K562 (cell line): ENCODE measurements at regions not wholly inside any gene's neighbourhood (a gene's known extent, or its start where the extent isn't known, plus 50 kb on each side); places are given as distances from the start of the nearest gene placed in this dataset.

Experiments used
- ATAC-seq: fragments of 200-7000 bp; cut with Tn5 transposase; 3 replicates; pipeline ENCODE4 v1.9.1; 2020; ENCODE audit warnings: moderate library complexity
- BruUV-seq: library from RNA; stranded (reverse); fragments of 400-500 nt; replicated peaks from 2 replicates; lab custom pipeline; 2021; lab: Mats Ljungman, UMichigan
- CTCF ChIA-PET: fragments of 300-600 bp; formaldehyde crosslinking; extraction: SDS; loops from one replicate; lab custom pipeline; 2021; ENCODE audit warnings: low intra/inter-chr PET ratio; lab: Yijun Ruan, JAX
- POLR2A ChIA-PET: fragments of 300-600, 350-650 bp; sonication (Branson Sonifier 250); formaldehyde crosslinking; extraction: SDS; loops from one replicate; lab custom pipeline; 2021; ENCODE audit warnings: antibody characterized with exemption, inconsistent platforms; lab: Yijun Ruan, JAX
- DNase-seq, 4 experiments: peaks; one replicate each; pipeline versions ENCODE4 v3.0.0 to v3.0.0-alpha.2; 2011 to 2018; ENCODE audit warnings: low spot score in 3 of 4, mixed read lengths in 3 of 4; ENCODE audit errors: extremely low read depth in 1 of 4
- FAIRE-seq: peaks from 2 replicates; lab custom pipeline; 2011; peaks lifted over from hg19 to GRCh38; lab: Jason Lieb, UNC
- H2AFZ ChIP-seq: 2 replicates; pipeline ENCODE4 v1.6.0; 2011; ENCODE audit warnings: low read depth, low read length, control low read depth, inconsistent platforms
- H3K27ac ChIP-seq: fragments of 200-600 bp; 3 replicates; pipeline ENCODE4 v1.8.0; 2011; ENCODE audit warnings: low read depth, mild to moderate bottlenecking, control low read depth, inconsistent platforms, low read length, moderate library complexity, mixed read lengths; ENCODE audit errors: extremely low read depth
- H3K27me3 ChIP-seq, 2 experiments: fragments of 300-600 bp in 1 of 2; 2 replicates in 1 of 2; 3 replicates in 1 of 2; pipeline versions ENCODE4 v1.6.0 to v1.8.0; 2011; ENCODE audit warnings: inconsistent platforms in 2 of 2, low read length in 2 of 2, mild to moderate bottlenecking in 1 of 2, mixed read lengths in 1 of 2, moderate library complexity in 1 of 2; ENCODE audit not compliant: control insufficient read depth in 2 of 2, insufficient read depth in 2 of 2
- H3K36me3 ChIP-seq: fragments of 300-600 bp; 3 replicates; pipeline ENCODE4 v1.8.0; 2011; ENCODE audit warnings: mild to moderate bottlenecking, low read length, inconsistent platforms; ENCODE audit not compliant: control insufficient read depth, insufficient read depth
- H3K4me1 ChIP-seq, 2 experiments: fragments of 200-600 bp in 1 of 2; replicated peaks in 1 of 2; 2 replicates in 1 of 2; 3 replicates in 1 of 2; pipeline versions ENCODE4 v1.5.1 to v1.8.0; 2011; ENCODE audit warnings: inconsistent platforms in 2 of 2, low read length in 2 of 2, mild to moderate bottlenecking in 1 of 2, mixed read lengths in 1 of 2, moderate library complexity in 1 of 2; ENCODE audit not compliant: control insufficient read depth in 2 of 2, insufficient read depth in 2 of 2
- H3K4me2 ChIP-seq: 2 replicates; pipeline ENCODE4 v1.6.1; 2011; ENCODE audit warnings: low read length, control low read depth, inconsistent platforms, mixed read lengths; ENCODE audit not compliant: insufficient read depth
- H3K4me3 ChIP-seq: fragments of 200-600 bp; sonication (generic), shearing (Covaris generic); 2 replicates; pipeline ENCODE4 v1.5.1; 2016; ENCODE audit warnings: control low read depth, inconsistent platforms
- H3K79me2 ChIP-seq: fragments of 200-600 bp; 3 replicates; pipeline ENCODE4 v1.8.0; 2011; ENCODE audit warnings: low read length, inconsistent platforms; ENCODE audit not compliant: control insufficient read depth, insufficient read depth
- H3K9ac ChIP-seq, 2 experiments: 2 replicates each; pipeline versions ENCODE4 v1.6.0 to v1.6.1; 2011; ENCODE audit warnings: low read depth in 2 of 2, low read length in 2 of 2, control low read depth in 1 of 2, inconsistent platforms in 1 of 2, mild to moderate bottlenecking in 1 of 2, mixed read lengths in 1 of 2; ENCODE audit not compliant: insufficient read depth in 1 of 2
- H3K9me1 ChIP-seq: one replicate; pipeline ENCODE4 v1.6.0; 2011; ENCODE audit warnings: inconsistent platforms, mild to moderate bottlenecking, low read length, moderate library complexity; ENCODE audit not compliant: control insufficient read depth, insufficient read depth
- H3K9me3 ChIP-seq: replicated peaks from 2 replicates; pipeline ENCODE4 v1.5.1; 2011; ENCODE audit warnings: low read depth, low read length, inconsistent platforms; ENCODE audit not compliant: control insufficient read depth, insufficient read depth
- H4K20me1 ChIP-seq: replicated peaks from 2 replicates; pipeline ENCODE4 v1.6.1; 2011; ENCODE audit warnings: low read length, inconsistent platforms, mixed read lengths; ENCODE audit not compliant: control insufficient read depth, insufficient read depth
- ARID2 ChIP-seq: fragments of 450-650 bp; IDR thresholded peaks from 2 replicates; pipeline ENCODE4 v1.6.1; 2017; ENCODE audit warnings: antibody characterized with exemption, mild to moderate bottlenecking
- BACH1 ChIP-seq: fragments of 200-800 bp; sonication (Bioruptor generic); IDR thresholded peaks from 2 replicates; pipeline ENCODE4 v1.6.1; 2016; ENCODE audit warnings: missing genetic modification characterization, missing compliant biosample characterization
- BMI1 ChIP-seq: fragments of 150-350 bp; IDR thresholded peaks from 2 replicates; pipeline ENCODE4 v1.6.1; 2014; ENCODE audit warnings: low read length
- DIDO1 ChIP-seq: fragments of 450-650 bp; IDR thresholded peaks from 2 replicates; pipeline ENCODE4 v1.6.1; 2016; ENCODE audit warnings: low read depth, missing biosample characterization, missing genetic modification characterization
- KDM2B ChIP-seq: fragments of 250-450 bp; sonication (Bioruptor Pico); IDR thresholded peaks from 2 replicates; pipeline ENCODE4 v1.8.0; 2021; ENCODE audit warnings: mild to moderate bottlenecking, moderate library complexity
- KLF10 ChIP-seq: fragments of 250-450 bp; sonication (Bioruptor Pico); IDR thresholded peaks from 2 replicates; pipeline ENCODE4 v1.6.1; 2021; ENCODE audit warnings: matching md5 sums
- PML ChIP-seq: IDR thresholded peaks from 2 replicates; pipeline ENCODE4 v1.6.1; 2012; ENCODE audit warnings: low read length, inconsistent platforms
- RBM15 ChIP-seq: fragments of 200-400 bp; formaldehyde crosslinking; IDR thresholded peaks from 2 replicates; pipeline ENCODE4 v1.6.1; 2018; ENCODE audit warnings: mild to moderate bottlenecking, low read length, moderate library complexity; ENCODE audit not compliant: insufficient read depth
- TAF9B ChIP-seq: fragments of 450-650 bp; IDR thresholded peaks from 2 replicates; pipeline ENCODE4 v1.6.1; 2018; ENCODE audit warnings: mild to moderate bottlenecking; ENCODE audit not compliant: partially characterized antibody
- ZKSCAN3 ChIP-seq: fragments of 250-450 bp; sonication (Bioruptor Pico); IDR thresholded peaks from 2 replicates; pipeline ENCODE4 v1.4.0; 2020
- ZNF197 ChIP-seq: fragments of 200-800 bp; sonication (Bioruptor generic); IDR thresholded peaks from 2 replicates; pipeline ENCODE4 v1.6.1; 2016; ENCODE audit warnings: low read depth, missing genetic modification characterization, missing compliant biosample characterization
- ZNF324 ChIP-seq: fragments of 250-450 bp; sonication (Bioruptor Pico); IDR thresholded peaks from 2 replicates; pipeline ENCODE4 v1.4.0; 2020; ENCODE audit warnings: mild to moderate bottlenecking
- ZNF347 ChIP-seq: fragments of 450-650 bp; formaldehyde crosslinking; IDR thresholded peaks from 2 replicates; pipeline ENCODE4 v1.4.0; 2020; ENCODE audit warnings: low read depth, mild to moderate bottlenecking, moderate library complexity
- ZNF695 ChIP-seq: fragments of 450-650 bp; formaldehyde crosslinking; IDR thresholded peaks from 2 replicates; pipeline ENCODE4 v1.4.0; 2020; ENCODE audit warnings: mild to moderate bottlenecking, moderate library complexity
- ZNF717 ChIP-seq: fragments of 250-450 bp; sonication (Bioruptor Pico); IDR thresholded peaks from 2 replicates; pipeline ENCODE4 v1.5.0; 2021
- ZZZ3 ChIP-seq: fragments of 450-650 bp; IDR thresholded peaks from 2 replicates; pipeline ENCODE4 v1.6.1; 2016; ENCODE audit warnings: antibody characterized with exemption, mild to moderate bottlenecking, moderate library complexity
- WGBS: fragments of 100-300 bp; shearing (Covaris generic); methylation state at CpG from one replicate; pipeline ENCODE4 v1.1.6; 2016; ENCODE audit warnings: low coverage, mixed read lengths; ENCODE audit not compliant: insufficient coverage; ENCODE audit errors: missing lambda C conversion rate; 5-methylcytosine and 5-hydroxymethylcytosine counted together
- in situ Hi-C: fragments of 300-500 bp; cut with MboI; formaldehyde crosslinking; loops from 4 replicates; pipeline ENCODE4 v1.15.0; 2018; ENCODE audit warnings: inconsistent platforms, mixed read lengths
- intact Hi-C: fragments of 100-400 bp; cut with micrococcal nuclease; formaldehyde crosslinking; loops from 2 replicates; pipeline ENCODE4 v1.14.2; 2022
- TF ChIP-seq, protein P1 (sequence below): fragments of 450-650 bp; conservative IDR thresholded peaks from 2 replicates; pipeline ENCODE4 v1.6.1; 2016; ENCODE audit warnings: missing genetic modification characterization, low read depth, mild to moderate bottlenecking, missing compliant biosample characterization, moderate library complexity
- TF ChIP-seq, protein P2 (sequence below): fragments of 450-650 bp; IDR thresholded peaks from 2 replicates; pipeline ENCODE4 v1.6.1; 2016
- TF ChIP-seq, protein P3 (sequence below): sonication (generic); formaldehyde crosslinking; IDR thresholded peaks from 2 replicates; pipeline ENCODE4 v1.9.0; 2022; ENCODE audit warnings: mild to moderate bottlenecking, missing genetic modification reagents
- TF ChIP-seq, protein P4 (sequence below), 2 experiments: fragments of 250-450 bp in 1 of 2; fragments of 450-650 bp in 1 of 2; sonication (Bioruptor Pico) in 1 of 2; IDR thresholded peaks; 2 replicates each; pipeline versions ENCODE4 v1.6.1 to v1.8.0; 2016 to 2021; ENCODE audit warnings: mild to moderate bottlenecking in 2 of 2, moderate library complexity in 2 of 2, missing compliant biosample characterization in 1 of 2, missing genetic modification characterization in 1 of 2

DNA sequence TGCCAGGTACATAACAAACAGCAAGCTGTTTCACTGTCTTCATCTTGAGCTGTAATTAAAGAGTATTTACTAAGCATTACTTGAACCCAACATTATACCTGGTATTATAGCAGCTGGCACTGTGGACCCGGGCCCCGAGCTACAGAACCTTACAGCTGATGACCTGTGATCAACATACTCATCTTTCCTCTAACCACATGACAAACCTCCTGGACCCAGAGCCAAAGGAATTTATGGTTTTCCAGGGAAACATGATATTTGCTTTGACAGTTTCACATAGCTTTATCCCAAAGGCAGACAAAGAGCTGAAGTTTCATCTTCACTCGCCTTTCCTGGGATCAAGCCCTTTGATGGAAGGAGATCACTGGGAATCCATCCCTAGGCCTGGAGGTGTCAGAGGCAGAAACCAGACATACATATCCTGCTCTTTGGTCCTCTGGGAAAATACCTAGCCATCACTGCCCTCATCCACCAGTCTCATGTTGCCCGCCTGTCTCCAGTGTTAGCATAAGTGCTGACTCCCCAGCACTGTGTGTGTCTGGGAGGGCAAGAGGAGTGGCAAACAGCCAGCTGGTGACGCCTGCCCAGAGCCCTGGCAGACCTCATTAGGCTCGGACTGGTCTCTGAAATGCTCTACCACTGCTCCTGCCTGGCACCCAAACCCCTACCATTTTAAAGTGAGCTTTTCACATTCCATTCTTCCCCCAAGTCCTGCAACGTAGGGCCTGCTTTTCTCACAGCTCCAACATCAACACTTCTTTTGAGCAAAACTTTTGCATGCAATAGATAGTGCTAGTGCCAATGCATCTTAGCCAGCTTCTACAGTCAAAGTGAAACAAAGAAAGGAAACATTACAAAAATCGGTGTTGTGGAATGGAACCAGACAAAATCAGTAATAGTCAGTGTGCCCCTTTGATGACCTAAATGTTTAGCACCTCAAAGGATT lies 138.8 kb upstream of the CTAGE1 start:
- CTCF ChIA-PET: no interaction called here
- H3K27ac ChIP-seq: no peak overlapping the region
- H3K36me3 ChIP-seq: no peaks in the 10 kb centered on the region
- H3K9ac ChIP-seq: no peak overlapping the region
- intact Hi-C loops: loop anchor here (5.0 to 10.0 kb wide), 3 partner anchors 89 to 142 kb away; partner anchors contain the start of gene CTAGE1
- DNase-seq: no peak
- BruUV-seq: no TSS peak
- H3K4me3 ChIP-seq: no peak overlapping the region
- in situ Hi-C loops: loop anchor here (25.0 kb wide), 1 partner anchor 644 kb away; no protein-coding TSS in a partner anchor
- no peaks in the 10 kb centered on the region for H3K79me2 ChIP-seq
- TF ChIP-seq, protein P1, sequence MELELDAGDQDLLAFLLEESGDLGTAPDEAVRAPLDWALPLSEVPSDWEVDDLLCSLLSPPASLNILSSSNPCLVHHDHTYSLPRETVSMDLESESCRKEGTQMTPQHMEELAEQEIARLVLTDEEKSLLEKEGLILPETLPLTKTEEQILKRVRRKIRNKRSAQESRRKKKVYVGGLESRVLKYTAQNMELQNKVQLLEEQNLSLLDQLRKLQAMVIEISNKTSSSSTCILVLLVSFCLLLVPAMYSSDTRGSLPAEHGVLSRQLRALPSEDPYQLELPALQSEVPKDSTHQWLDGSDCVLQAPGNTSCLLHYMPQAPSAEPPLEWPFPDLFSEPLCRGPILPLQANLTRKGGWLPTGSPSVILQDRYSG (tag): no peak
- no peak for TF ChIP-seq ZNF695 (CRISPR knock-in tag)
- TF ChIP-seq ZNF347 (CRISPR knock-in tag): no peak
- TF ChIP-seq ARID2: no peak
- no peak for TF ChIP-seq TAF9B
- TF ChIP-seq, protein P2, sequence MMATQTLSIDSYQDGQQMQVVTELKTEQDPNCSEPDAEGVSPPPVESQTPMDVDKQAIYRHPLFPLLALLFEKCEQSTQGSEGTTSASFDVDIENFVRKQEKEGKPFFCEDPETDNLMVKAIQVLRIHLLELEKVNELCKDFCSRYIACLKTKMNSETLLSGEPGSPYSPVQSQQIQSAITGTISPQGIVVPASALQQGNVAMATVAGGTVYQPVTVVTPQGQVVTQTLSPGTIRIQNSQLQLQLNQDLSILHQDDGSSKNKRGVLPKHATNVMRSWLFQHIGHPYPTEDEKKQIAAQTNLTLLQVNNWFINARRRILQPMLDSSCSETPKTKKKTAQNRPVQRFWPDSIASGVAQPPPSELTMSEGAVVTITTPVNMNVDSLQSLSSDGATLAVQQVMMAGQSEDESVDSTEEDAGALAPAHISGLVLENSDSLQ: no peak
- TF ChIP-seq, protein P3, sequence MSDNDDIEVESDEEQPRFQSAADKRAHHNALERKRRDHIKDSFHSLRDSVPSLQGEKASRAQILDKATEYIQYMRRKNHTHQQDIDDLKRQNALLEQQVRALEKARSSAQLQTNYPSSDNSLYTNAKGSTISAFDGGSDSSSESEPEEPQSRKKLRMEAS (CRISPR knock-in tag): no peak
- no peak for TF ChIP-seq ZZZ3
- TF ChIP-seq, protein P4, sequence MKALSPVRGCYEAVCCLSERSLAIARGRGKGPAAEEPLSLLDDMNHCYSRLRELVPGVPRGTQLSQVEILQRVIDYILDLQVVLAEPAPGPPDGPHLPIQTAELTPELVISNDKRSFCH (CRISPR knock-in tag; IDR thresholded peaks at IDR 0.05): no peak
- TF ChIP-seq, protein P4 (tag; IDR thresholded peaks at IDR 0.05): no peak
- TF ChIP-seq ZNF197 (CRISPR knock-in tag): no peak
- no peak for TF ChIP-seq ZNF324 (CRISPR knock-in tag)
- TF ChIP-seq RBM15: no peak
- no peak for TF ChIP-seq KLF10 (CRISPR knock-in tag)
- TF ChIP-seq ZNF717 (CRISPR knock-in tag): no peak
- no peak for TF ChIP-seq DIDO1 (tag)
- no peak for TF ChIP-seq ZKSCAN3 (CRISPR knock-in tag)
- no peak for TF ChIP-seq KDM2B (CRISPR knock-in tag)
- no peak for TF ChIP-seq BACH1 (tag)
- TF ChIP-seq PML: no peak
- TF ChIP-seq BMI1: no peak
- FAIRE-seq: no peak
- no peaks in the 10 kb centered on the region for H4K20me1 ChIP-seq
- H3K4me1 ChIP-seq: peaks cover 20 to 31% of the 10 kb centered on the region in 2 experiments
- WGBS: 49% methylated on average over 8 of the region's 8 CpGs
- H2AFZ ChIP-seq: peak overlapping the region; percentile 67
- no peaks in the 10 kb centered on the region for H3K9me3 ChIP-seq
- ATAC-seq: no peak
- no peaks in the 10 kb centered on the region; a peak in 1 of 5 replicates for H3K27me3 ChIP-seq
- POLR2A ChIA-PET: interaction anchor here (0.7 to 1.1 kb wide), 2 partner anchors 105 to 165 kb away, joined by 3 read pairs; no protein-coding TSS in a partner anchor
- peak overlapping the region; percentile 34; the same call in 1 of the 2 replicates for H3K4me2 ChIP-seq
- no peaks in the 10 kb centered on the region for H3K9me1 ChIP-seq
